ENCODE measurements at regions not wholly inside any gene's neighbourhood (a gene's known extent, or its start where the extent isn't known, plus 50 kb on each side); places are given as distances from the start of the nearest gene placed in this dataset.

GRCh38 chr6:56766806-56767178 lies 124.1 kb upstream of the DST start:
- Mint-ChIP-seq H3K27ac (no peak overlapping the region), H3K9me3 (no peaks in the 10 kb centered on the region), H3K4me3 (no peak overlapping the region), H3K27me3 (no peaks in the 10 kb centered on the region), H3K36me3 (ENCODE audit: low read depth) (no peaks in the 10 kb centered on the region), H3K4me1 (ENCODE audit: low read depth) (no peaks in the 10 kb centered on the region)
- intact Hi-C loops (cut with micrococcal nuclease): no loop called here
- ChIA-PET POLR2A (no interaction called here), CTCF (no interaction called here)
- no peak for DNase-seq
- TF ChIP-seq, protein P1, sequence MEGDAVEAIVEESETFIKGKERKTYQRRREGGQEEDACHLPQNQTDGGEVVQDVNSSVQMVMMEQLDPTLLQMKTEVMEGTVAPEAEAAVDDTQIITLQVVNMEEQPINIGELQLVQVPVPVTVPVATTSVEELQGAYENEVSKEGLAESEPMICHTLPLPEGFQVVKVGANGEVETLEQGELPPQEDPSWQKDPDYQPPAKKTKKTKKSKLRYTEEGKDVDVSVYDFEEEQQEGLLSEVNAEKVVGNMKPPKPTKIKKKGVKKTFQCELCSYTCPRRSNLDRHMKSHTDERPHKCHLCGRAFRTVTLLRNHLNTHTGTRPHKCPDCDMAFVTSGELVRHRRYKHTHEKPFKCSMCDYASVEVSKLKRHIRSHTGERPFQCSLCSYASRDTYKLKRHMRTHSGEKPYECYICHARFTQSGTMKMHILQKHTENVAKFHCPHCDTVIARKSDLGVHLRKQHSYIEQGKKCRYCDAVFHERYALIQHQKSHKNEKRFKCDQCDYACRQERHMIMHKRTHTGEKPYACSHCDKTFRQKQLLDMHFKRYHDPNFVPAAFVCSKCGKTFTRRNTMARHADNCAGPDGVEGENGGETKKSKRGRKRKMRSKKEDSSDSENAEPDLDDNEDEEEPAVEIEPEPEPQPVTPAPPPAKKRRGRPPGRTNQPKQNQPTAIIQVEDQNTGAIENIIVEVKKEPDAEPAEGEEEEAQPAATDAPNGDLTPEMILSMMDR (IDR thresholded peaks at IDR 0.05): no peak
- no peak for ATAC-seq

GRCh38 chr6:56766139-56766805 lies 123.6 kb upstream of the DST start:
- ATAC-seq (no peak), DNase-seq (no peak)
- CTCF ChIA-PET: no interaction called here
- Mint-ChIP-seq H3K27ac (no peak overlapping the region), H3K36me3 (ENCODE audit: low read depth) (no peaks in the 10 kb centered on the region), H3K27me3 (no peaks in the 10 kb centered on the region), H3K4me3 (no peak overlapping the region), H3K4me1 (ENCODE audit: low read depth) (no peaks in the 10 kb centered on the region), H3K9me3 (no peaks in the 10 kb centered on the region)
- TF ChIP-seq, protein P1 (IDR thresholded peaks at IDR 0.05): no peak
- intact Hi-C loops (cut with micrococcal nuclease): no loop called here
- POLR2A ChIA-PET: no interaction called here

GRCh38 chr6:56765494-56765893 lies 122.8 kb upstream of the DST start:
- Mint-ChIP-seq H3K9me3 (no peaks in the 10 kb centered on the region), H3K4me3 (no peak overlapping the region), H3K27me3 (no peaks in the 10 kb centered on the region), H3K36me3 (ENCODE audit: low read depth) (no peaks in the 10 kb centered on the region), H3K27ac (no peak overlapping the region), H3K4me1 (ENCODE audit: low read depth) (no peaks in the 10 kb centered on the region)
- no peak for ATAC-seq
- POLR2A ChIA-PET: no interaction called here
- CTCF ChIA-PET: no interaction called here
- no peak for DNase-seq
- TF ChIP-seq, protein P1 (IDR thresholded peaks at IDR 0.05): no peak
- intact Hi-C loops (cut with micrococcal nuclease): no loop called here

- DNase-seq: no peak
- ATAC-seq: no peak
- Mint-ChIP-seq H3K36me3 (ENCODE audit: low read depth) (no peaks in the 10 kb centered on the region), H3K4me3 (no peak overlapping the region), H3K4me1 (ENCODE audit: low read depth) (no peaks in the 10 kb centered on the region), H3K27ac (no peak overlapping the region), H3K9me3 (no peaks in the 10 kb centered on the region), H3K27me3 (no peaks in the 10 kb centered on the region)
- ChIA-PET CTCF (interaction anchor here (1.5 kb wide), 1 partner anchor 19 kb away, joined by 3 read pairs; no protein-coding TSS in a partner anchor), POLR2A (no interaction called here)
- intact Hi-C loops (cut with micrococcal nuclease): no loop called here
- TF ChIP-seq, protein P1 (IDR thresholded peaks at IDR 0.05): no peak
Measured at GRCh38 chr6:56764081-56764566, 121.4 kb upstream of the DST start.

- H3K27ac Mint-ChIP-seq: no peak overlapping the region
- no peaks in the 10 kb centered on the region for H3K4me1 Mint-ChIP-seq (ENCODE audit: low read depth)
- DNase-seq (no peak), ATAC-seq (no peak)
- ChIA-PET CTCF (interaction anchor here (0.9 to 1.1 kb wide), 2 partner anchors 90 to 488 kb away, joined by 3 read pairs; no protein-coding TSS in a partner anchor), POLR2A (no interaction called here)
- TF ChIP-seq, protein P1 (IDR thresholded peaks at IDR 0.05): no peak
- H3K9me3 Mint-ChIP-seq: no peaks in the 10 kb centered on the region
- no peak overlapping the region for H3K4me3 Mint-ChIP-seq
- H3K36me3 Mint-ChIP-seq (ENCODE audit: low read depth): no peaks in the 10 kb centered on the region
- intact Hi-C loops (cut with micrococcal nuclease): no loop called here
- no peaks in the 10 kb centered on the region for H3K27me3 Mint-ChIP-seq
Measured at GRCh38 chr6:56761651-56762050, 119.0 kb upstream of the DST start.

Data from activated CD8-positive, alpha-beta T cell treated with anti-CD3 and anti-CD28 coated beads for 36 hours (primary cell).